OCI-LY7 (cell line): ENCODE measurements at regions not wholly inside any gene's neighbourhood (a gene's known extent, or its start where the extent isn't known, plus 50 kb on each side); places are given as distances from the start of the nearest gene placed in this dataset.

Source experiments
- BruUV-seq: library from RNA; stranded (reverse); fragments of 400-500 nt; replicated peaks from 2 replicates; lab custom pipeline; 2021; lab: Mats Ljungman, UMichigan
- CTCF ChIA-PET: fragments of 300-600 bp; sonication (Branson Sonifier 250); formaldehyde crosslinking; loops from one replicate; lab custom pipeline; 2022; ENCODE audit warnings: antibody characterized with exemption; ENCODE audit not compliant: unreplicated experiment; lab: Charles Lee
- POLR2A ChIA-PET: fragments of 300-600 bp; sonication (Branson Sonifier 250); formaldehyde crosslinking; loops from one replicate; lab custom pipeline; 2022; ENCODE audit warnings: antibody characterized with exemption; lab: Charles Lee
- DNase-seq: peaks from one replicate; pipeline ENCODE4 v3.0.0-alpha.2; 2015; ENCODE audit warnings: low spot score
- H2AFZ ChIP-seq: fragments of 200-600 bp; sonication (generic), shearing (Covaris generic); 2 replicates; pipeline ENCODE4 v1.6.1; 2014; ENCODE audit warnings: mild to moderate bottlenecking, antibody characterized with exemption, low read length, moderate library complexity
- H3K27ac ChIP-seq: fragments of 200-600 bp; sonication (generic); 2 replicates; pipeline ENCODE4 v1.5.1; 2014; ENCODE audit warnings: mixed run types, low read depth, mild to moderate bottlenecking, moderate library complexity, low read length, inconsistent platforms; ENCODE audit not compliant: poor library complexity, severe bottlenecking
- H3K36me3 ChIP-seq: fragments of 200-600 bp; sonication (generic); 2 replicates; pipeline ENCODE4 v1.6.1; 2014; ENCODE audit warnings: mild to moderate bottlenecking, antibody characterized with exemption, low read length, moderate library complexity, mixed read lengths; ENCODE audit not compliant: insufficient read depth
- H3K4me1 ChIP-seq: fragments of 200-600 bp; sonication (generic); 2 replicates; pipeline ENCODE4 v1.5.1; 2014; ENCODE audit warnings: mild to moderate bottlenecking, low read length; ENCODE audit not compliant: insufficient read depth, poor library complexity, severe bottlenecking
- H3K4me2 ChIP-seq: fragments of 200-600 bp; sonication (generic); 2 replicates; pipeline ENCODE4 v1.6.1; 2014; ENCODE audit warnings: mild to moderate bottlenecking, low read length
- H3K4me3 ChIP-seq: fragments of 200-600 bp; sonication (generic); 2 replicates; pipeline ENCODE4 v1.5.1; 2014; ENCODE audit warnings: mild to moderate bottlenecking, low read depth, low read length; ENCODE audit not compliant: poor library complexity, severe bottlenecking
- H3K79me2 ChIP-seq: fragments of 200-600 bp; sonication (generic); 2 replicates; pipeline ENCODE4 v1.6.1; 2016; ENCODE audit warnings: low read depth, mild to moderate bottlenecking, low read length, moderate library complexity, mixed read lengths; ENCODE audit not compliant: insufficient read depth
- H3K9me2 ChIP-seq: fragments of 200-600 bp; sonication (generic); 2 replicates; pipeline ENCODE4 v1.6.1; 2016; ENCODE audit warnings: mild to moderate bottlenecking, low read length, mixed read lengths; ENCODE audit not compliant: insufficient read depth
- H3K9me3 ChIP-seq: fragments of 200-600 bp; sonication (generic); 2 replicates; pipeline ENCODE4 v1.6.1; 2014; ENCODE audit warnings: mild to moderate bottlenecking, mixed run types, low read length, mixed read lengths
- H4K20me1 ChIP-seq: fragments of 200-600 bp; sonication (generic); 2 replicates; pipeline ENCODE4 v1.6.1; 2014; ENCODE audit warnings: mild to moderate bottlenecking, antibody characterized with exemption, low read length, moderate library complexity, mixed read lengths; ENCODE audit not compliant: insufficient read depth
- CTCF ChIP-seq: fragments of 200-600 bp; sonication (generic); conservative IDR thresholded peaks from 2 replicates; pipeline ENCODE4 v1.5.1; 2014; ENCODE audit warnings: mild to moderate bottlenecking, antibody characterized with exemption, low read length, moderate library complexity, mixed read lengths
- EZH2phosphoT487 ChIP-seq: fragments of 200-600 bp; sonication (generic); IDR thresholded peaks from 2 replicates; pipeline ENCODE4 v1.6.1; 2018; ENCODE audit warnings: low read depth, borderline replicate concordance, mild to moderate bottlenecking, mixed run types, antibody characterized with exemption, low read length, moderate library complexity, mixed read lengths
- intact Hi-C: fragments of 100-400 bp; cut with micrococcal nuclease; formaldehyde crosslinking; loops from one replicate; pipeline ENCODE4 v1.10.0; 2022; ENCODE audit not compliant: unreplicated experiment

DNA sequence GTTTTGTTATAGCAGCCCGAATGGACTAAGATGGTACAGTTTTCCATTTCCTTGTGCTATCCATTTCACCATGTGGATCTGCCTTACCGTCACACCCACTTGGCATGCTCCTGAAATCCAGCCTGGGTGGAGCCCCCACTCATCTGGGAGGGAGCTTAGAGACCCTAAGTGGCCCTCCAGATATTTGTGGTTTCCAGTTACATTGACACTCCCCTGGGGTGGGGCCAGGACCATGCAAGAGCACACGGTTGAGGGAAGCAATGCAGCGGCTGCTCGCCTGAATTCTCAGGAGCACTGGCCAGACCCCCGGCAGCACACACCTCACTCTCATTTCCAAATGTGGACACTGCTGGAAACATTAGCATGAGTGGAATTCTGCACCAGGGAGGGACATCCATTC, 231.1 kb downstream of the UTP18 start:
- Histone ChIP-seq H4K20me1 (no peaks in the 10 kb centered on the region), H3K9me2 (no peaks in the 10 kb centered on the region), H3K4me3 (no peak overlapping the region), H3K4me2 (no peak overlapping the region), H3K79me2 (no peaks in the 10 kb centered on the region), H2AFZ (no peak overlapping the region), H3K4me1 (no peaks in the 10 kb centered on the region), H3K9me3 (no peaks in the 10 kb centered on the region), H3K27ac (no peak overlapping the region), H3K36me3 (no peaks in the 10 kb centered on the region)
- TF ChIP-seq EZH2phosphoT487 (no peak), CTCF (no peak)
- intact Hi-C loops, result no loop called here
- POLR2A ChIA-PET, result no interaction called here
- CTCF ChIA-PET, result no interaction called here
- BruUV-seq, result no TSS peak
- DNase-seq, result no peak

DNA sequence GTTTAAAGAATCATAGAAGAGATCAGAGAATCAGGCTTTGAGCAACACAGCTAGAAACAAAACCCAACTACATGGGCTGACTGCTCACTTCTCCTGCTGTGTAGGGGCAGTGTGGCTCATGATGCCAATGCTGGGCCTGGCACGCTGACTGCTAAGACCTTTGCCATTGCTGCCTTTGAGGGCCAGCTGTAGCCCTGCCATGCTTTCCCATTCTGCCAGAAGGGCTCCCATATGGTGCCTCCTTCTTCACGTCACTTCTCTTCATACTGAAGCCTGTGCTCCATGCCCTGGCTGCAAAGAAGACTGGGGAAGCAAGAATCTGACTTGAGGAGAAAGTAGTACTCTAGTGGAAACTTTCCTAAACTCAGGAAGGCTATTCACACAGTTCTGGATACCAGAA, 232.9 kb downstream of the UTP18 start:
- H4K20me1 ChIP-seq, result no peaks in the 10 kb centered on the region
- POLR2A ChIA-PET, result interaction anchor here (0.6 kb wide), 1 partner anchor 197 kb away, joined by 5 read pairs; no protein-coding TSS in a partner anchor
- TF ChIP-seq CTCF (no peak), EZH2phosphoT487 (no peak)
- no peaks in the 10 kb centered on the region for H3K4me1 ChIP-seq
- no peak overlapping the region for H3K4me3 ChIP-seq
- DNase-seq, result no peak
- no peak overlapping the region for H3K4me2 ChIP-seq
- H3K9me3 ChIP-seq, result no peaks in the 10 kb centered on the region
- H3K79me2 ChIP-seq, result no peaks in the 10 kb centered on the region
- no peaks in the 10 kb centered on the region for H3K36me3 ChIP-seq
- H3K27ac ChIP-seq, result no peak overlapping the region
- intact Hi-C loops, result no loop called here
- CTCF ChIA-PET, result no interaction called here
- BruUV-seq, result no TSS peak
- H3K9me2 ChIP-seq, result no peaks in the 10 kb centered on the region
- no peak overlapping the region for H2AFZ ChIP-seq

- CTCF ChIA-PET, result no interaction called here
- intact Hi-C loops, result no loop called here
- no peak for DNase-seq
Observed at GRCh38 chr17:51496378-51496777, 236.0 kb downstream of the UTP18 start.

More at GRCh38 chr17:51496378-51496777, 236.0 kb downstream of the UTP18 start:
- no peaks in the 10 kb centered on the region for H4K20me1 ChIP-seq
- H2AFZ ChIP-seq, result no peak overlapping the region
- H3K36me3 ChIP-seq, result no peaks in the 10 kb centered on the region
- H3K9me2 ChIP-seq, result no peaks in the 10 kb centered on the region
- no TSS peak for BruUV-seq
- H3K4me1 ChIP-seq, result no peaks in the 10 kb centered on the region
- H3K27ac ChIP-seq, result no peak overlapping the region
- no peak overlapping the region for H3K4me3 ChIP-seq
- H3K79me2 ChIP-seq, result no peaks in the 10 kb centered on the region
- H3K9me3 ChIP-seq, result no peaks in the 10 kb centered on the region
- TF ChIP-seq CTCF, result no peak
- TF ChIP-seq EZH2phosphoT487, result no peak
- POLR2A ChIA-PET, result no interaction called here
- H3K4me2 ChIP-seq, result no peak overlapping the region
